Peyer's patch (tissue), 4 donors: ENCODE measurements at regions not wholly inside any gene's neighbourhood (a gene's known extent, or its start where the extent isn't known, plus 50 kb on each side); places are given as distances from the start of the nearest gene placed in this dataset.

Source experiments
- POLR2A ChIP-seq, 2 donors: fragments of 450-650 bp; IDR thresholded peaks; one replicate each; pipeline ENCODE4 v1.5.1; 2017; ENCODE audit warnings: antibody characterized with exemption in 2 of 2, mild to moderate bottlenecking in 2 of 2, moderate library complexity in 2 of 2
- TF ChIP-seq, protein P1 (sequence below), 6 experiments: fragments of 450-650 bp in 4 of 6; fragments of 200-600 bp in 2 of 6; sonication (generic) in 1 of 6; IDR thresholded peaks; one replicate each; pipeline ENCODE4 v1.5.1; 2017 to 2019; ENCODE audit warnings: antibody characterized with exemption in 6 of 6, mild to moderate bottlenecking in 3 of 6, moderate library complexity in 1 of 6

GRCh38 chr16:79417601-79418008 is 182.9 kb downstream of the MAF start:
- TF ChIP-seq, protein P1, sequence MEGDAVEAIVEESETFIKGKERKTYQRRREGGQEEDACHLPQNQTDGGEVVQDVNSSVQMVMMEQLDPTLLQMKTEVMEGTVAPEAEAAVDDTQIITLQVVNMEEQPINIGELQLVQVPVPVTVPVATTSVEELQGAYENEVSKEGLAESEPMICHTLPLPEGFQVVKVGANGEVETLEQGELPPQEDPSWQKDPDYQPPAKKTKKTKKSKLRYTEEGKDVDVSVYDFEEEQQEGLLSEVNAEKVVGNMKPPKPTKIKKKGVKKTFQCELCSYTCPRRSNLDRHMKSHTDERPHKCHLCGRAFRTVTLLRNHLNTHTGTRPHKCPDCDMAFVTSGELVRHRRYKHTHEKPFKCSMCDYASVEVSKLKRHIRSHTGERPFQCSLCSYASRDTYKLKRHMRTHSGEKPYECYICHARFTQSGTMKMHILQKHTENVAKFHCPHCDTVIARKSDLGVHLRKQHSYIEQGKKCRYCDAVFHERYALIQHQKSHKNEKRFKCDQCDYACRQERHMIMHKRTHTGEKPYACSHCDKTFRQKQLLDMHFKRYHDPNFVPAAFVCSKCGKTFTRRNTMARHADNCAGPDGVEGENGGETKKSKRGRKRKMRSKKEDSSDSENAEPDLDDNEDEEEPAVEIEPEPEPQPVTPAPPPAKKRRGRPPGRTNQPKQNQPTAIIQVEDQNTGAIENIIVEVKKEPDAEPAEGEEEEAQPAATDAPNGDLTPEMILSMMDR (IDR thresholded peaks at IDR 0.05) = no peak
- TF ChIP-seq POLR2A (IDR thresholded peaks at IDR 0.05) = no peak
